Ascending aorta (tissue), 2 donors: ENCODE measurements at regions not wholly inside any gene's neighbourhood (a gene's known extent, or its start where the extent isn't known, plus 50 kb on each side); places are given as distances from the start of the nearest gene placed in this dataset.

Experiments used
- DNase-seq, 2 donors: peaks; one replicate each; pipeline ENCODE4 v3.0.0-alpha.2; 2019; ENCODE audit warnings: low spot score in 2 of 2
- H3K27ac ChIP-seq, 2 donors: fragments of 200-600 bp; sonication (generic); one replicate each; pipeline ENCODE4 v1.5.1; 2016 to 2017; ENCODE audit warnings: mild to moderate bottlenecking in 1 of 2
- H3K27me3 ChIP-seq: fragments of 200-600 bp; sonication (generic); one replicate; pipeline ENCODE4 v1.5.1; 2017
- H3K36me3 ChIP-seq, 2 donors: fragments of 200-600 bp; sonication (generic); one replicate each; pipeline ENCODE4 v1.5.1; 2016
- H3K4me1 ChIP-seq, 2 donors: fragments of 200-600 bp; sonication (generic); one replicate each; pipeline ENCODE4 v1.5.1; 2016 to 2017; ENCODE audit warnings: mild to moderate bottlenecking in 1 of 2
- H3K4me3 ChIP-seq, 2 donors: fragments of 200-600 bp; sonication (generic); one replicate each; pipeline ENCODE4 v1.5.1; 2016 to 2017; ENCODE audit warnings: mild to moderate bottlenecking in 1 of 2
- H3K9me3 ChIP-seq, 2 donors: fragments of 200-600 bp; sonication (generic); one replicate each; pipeline ENCODE4 v1.5.1; 2016
- intact Hi-C: fragments of 100-400 bp; cut with DNase I; formaldehyde crosslinking; loops from one replicate; pipeline ENCODE4 v1.15.1; 2023
- TF ChIP-seq, protein P1 (sequence below), 3 experiments: fragments of 200-600 bp in 2 of 3; fragments of 450-650 bp in 1 of 3; sonication (generic) in 2 of 3; IDR thresholded peaks; one replicate each; pipeline ENCODE4 v1.5.1; 2016 to 2019; ENCODE audit warnings: antibody characterized with exemption in 3 of 3, mild to moderate bottlenecking in 1 of 3, moderate library complexity in 1 of 3

DNA sequence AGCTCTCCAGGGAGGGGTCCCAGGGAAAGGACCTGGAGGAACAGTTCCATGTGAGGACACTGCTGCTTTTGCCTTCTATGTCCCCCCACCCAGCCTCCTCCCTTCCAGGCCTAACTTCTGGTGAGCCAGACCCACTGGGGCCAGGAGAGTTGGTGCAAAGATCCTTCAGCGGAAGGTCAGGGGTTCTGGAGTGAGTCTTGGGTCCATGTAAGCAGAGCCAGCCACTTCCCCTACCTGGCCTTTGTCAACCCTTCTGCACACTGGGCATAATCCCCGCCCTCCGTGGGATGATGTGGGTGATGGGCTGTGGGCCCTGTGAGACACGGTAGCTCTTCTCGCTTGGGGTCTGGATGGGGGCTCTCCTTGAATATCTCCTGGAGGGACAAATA is 76.9 kb downstream of the RHOB start:
- Histone ChIP-seq H3K9me3 (no peaks in the 10 kb centered on the region), H3K27ac (no peak overlapping the region), H3K27me3 (no peaks in the 10 kb centered on the region), H3K36me3 (no peaks in the 10 kb centered on the region), H3K4me1 (peaks cover 0 to 9% of the 10 kb centered on the region in 2 donors), H3K4me3 (no peak overlapping the region)
- no peak for DNase-seq
- intact Hi-C loops: no loop called here
- TF ChIP-seq, protein P1, sequence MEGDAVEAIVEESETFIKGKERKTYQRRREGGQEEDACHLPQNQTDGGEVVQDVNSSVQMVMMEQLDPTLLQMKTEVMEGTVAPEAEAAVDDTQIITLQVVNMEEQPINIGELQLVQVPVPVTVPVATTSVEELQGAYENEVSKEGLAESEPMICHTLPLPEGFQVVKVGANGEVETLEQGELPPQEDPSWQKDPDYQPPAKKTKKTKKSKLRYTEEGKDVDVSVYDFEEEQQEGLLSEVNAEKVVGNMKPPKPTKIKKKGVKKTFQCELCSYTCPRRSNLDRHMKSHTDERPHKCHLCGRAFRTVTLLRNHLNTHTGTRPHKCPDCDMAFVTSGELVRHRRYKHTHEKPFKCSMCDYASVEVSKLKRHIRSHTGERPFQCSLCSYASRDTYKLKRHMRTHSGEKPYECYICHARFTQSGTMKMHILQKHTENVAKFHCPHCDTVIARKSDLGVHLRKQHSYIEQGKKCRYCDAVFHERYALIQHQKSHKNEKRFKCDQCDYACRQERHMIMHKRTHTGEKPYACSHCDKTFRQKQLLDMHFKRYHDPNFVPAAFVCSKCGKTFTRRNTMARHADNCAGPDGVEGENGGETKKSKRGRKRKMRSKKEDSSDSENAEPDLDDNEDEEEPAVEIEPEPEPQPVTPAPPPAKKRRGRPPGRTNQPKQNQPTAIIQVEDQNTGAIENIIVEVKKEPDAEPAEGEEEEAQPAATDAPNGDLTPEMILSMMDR (IDR thresholded peaks at IDR 0.05): no peak

DNA sequence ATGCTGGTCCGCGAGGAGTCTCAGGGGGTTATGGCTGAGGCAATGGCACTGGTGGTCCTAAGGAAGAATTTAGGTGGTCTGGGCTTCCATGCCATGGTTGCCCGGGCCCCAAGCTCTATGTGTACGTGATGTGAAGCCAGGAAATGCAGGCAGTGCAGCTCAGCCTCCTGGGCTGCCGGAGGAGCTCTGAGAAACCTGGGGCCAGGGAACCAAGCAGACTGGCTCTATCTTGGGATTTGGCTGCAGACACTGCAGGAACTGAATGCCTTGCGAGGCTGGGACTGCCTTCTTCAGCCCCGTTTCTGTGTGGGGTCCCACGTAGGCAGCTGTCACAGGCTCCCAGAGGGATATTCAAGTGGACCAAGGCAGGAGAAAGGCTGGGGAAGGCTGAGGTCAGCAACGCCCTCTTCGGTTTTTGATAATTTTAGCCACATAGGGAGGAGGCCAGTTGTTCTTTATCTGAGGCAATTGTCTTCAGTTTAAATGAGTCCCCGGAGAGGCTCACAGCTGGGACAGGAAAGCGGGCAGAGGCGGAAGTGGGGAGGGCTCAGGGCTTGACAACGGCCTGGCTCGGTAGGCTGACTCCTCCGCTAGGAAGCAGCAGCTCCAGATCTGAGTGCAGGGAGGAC is 77.7 kb downstream of the RHOB start:
- DNase-seq: no peak
- intact Hi-C loops: loop anchor here (5.0 kb wide), 1 partner anchor 38 kb away; no protein-coding TSS in a partner anchor
- H3K36me3 ChIP-seq: no peaks in the 10 kb centered on the region
- TF ChIP-seq, protein P1 (IDR thresholded peaks at IDR 0.05): no peak
- no peaks in the 10 kb centered on the region for H3K27me3 ChIP-seq
- H3K27ac ChIP-seq: peak overlapping the region in 1 of 2 donors; percentile 19
- H3K4me1 ChIP-seq: peaks cover 0 to 9% of the 10 kb centered on the region in 2 donors
- no peaks in the 10 kb centered on the region for H3K9me3 ChIP-seq
- no peak overlapping the region for H3K4me3 ChIP-seq

DNA sequence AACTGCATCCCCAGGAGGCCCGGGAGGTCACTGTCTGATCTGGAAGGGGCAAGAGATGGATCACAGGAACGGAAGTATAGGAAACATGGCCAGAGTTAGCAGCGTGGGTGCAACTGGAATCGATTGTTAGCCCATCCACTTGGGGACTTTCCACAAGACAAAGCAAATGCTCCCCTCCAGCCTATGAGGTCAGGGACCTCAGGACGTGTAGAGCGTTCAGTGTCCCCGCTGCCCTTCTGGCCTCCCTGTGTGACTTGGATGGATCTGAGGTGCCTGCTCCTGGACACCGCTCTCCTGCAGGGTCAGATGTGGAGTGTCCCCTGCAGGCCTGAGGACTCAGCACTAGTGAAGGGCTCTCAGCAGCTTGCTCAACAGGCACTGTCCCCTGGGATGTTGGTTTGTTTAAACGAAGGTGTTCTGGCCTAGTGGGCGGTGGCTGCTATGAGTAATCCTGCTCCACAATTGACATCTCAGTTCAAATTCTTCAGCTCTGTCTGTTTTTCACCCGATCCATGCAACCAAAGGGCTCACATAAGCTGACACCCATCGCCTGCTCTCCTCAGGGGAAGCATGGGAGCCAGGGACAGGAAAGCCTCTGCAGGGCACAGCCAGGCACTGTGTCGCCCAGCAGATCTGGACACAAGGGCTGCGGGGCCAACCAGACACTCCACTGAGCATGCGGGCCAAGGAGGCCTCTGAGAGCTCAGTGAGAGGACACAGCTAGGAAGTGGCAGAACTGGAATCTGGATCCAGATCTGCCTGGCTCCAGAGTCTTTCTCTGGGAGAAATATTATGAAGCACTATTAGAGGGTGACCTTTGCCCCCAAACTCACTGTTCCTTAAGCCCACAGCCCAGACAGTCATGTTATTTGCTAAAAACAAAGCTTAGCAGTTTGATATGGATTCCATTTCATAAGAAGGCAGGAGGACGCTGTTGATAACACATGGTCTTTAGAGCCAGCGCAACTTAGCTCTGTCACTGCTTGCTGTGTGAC is 78.5 kb downstream of the RHOB start:
- peak in 1 of 2 donors; percentile 78 for DNase-seq
- Histone ChIP-seq H3K9me3 (no peaks in the 10 kb centered on the region), H3K4me1 (peaks cover 0 to 9% of the 10 kb centered on the region in 2 donors), H3K4me3 (no peak overlapping the region), H3K27ac (peak overlapping the region; percentile 19 to 34), H3K27me3 (no peaks in the 10 kb centered on the region), H3K36me3 (no peaks in the 10 kb centered on the region)
- TF ChIP-seq, protein P1 (IDR thresholded peaks at IDR 0.05): no peak
- intact Hi-C loops: loop anchor here (5.0 kb wide), 1 partner anchor 37 kb away; no protein-coding TSS in a partner anchor

DNA sequence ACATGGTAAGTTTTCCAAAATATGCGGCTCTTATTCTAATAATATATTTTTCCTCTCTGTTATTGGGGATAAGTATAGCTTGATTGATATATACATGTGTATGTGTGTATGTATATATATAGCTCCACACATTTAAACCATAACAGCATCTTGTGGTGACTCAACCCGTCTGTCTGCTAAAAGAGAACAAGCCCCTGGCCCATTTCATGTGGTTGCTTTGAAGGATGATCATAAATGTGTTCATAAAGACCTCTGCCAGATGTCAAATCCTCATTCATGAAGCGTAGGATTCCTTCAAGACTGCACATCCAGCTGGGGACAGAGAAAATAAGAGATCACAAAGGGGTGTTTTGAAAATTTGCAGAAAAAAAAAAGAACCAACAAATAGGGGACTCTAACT is 79.3 kb downstream of the RHOB start:
- Histone ChIP-seq H3K36me3 (no peaks in the 10 kb centered on the region), H3K9me3 (no peaks in the 10 kb centered on the region), H3K27ac (no peak overlapping the region), H3K4me3 (no peak overlapping the region), H3K4me1 (peaks cover 0 to 9% of the 10 kb centered on the region in 2 donors), H3K27me3 (no peaks in the 10 kb centered on the region)
- TF ChIP-seq, protein P1 (IDR thresholded peaks at IDR 0.05): no peak
- DNase-seq: no peak
- intact Hi-C loops: loop anchor here (5.0 kb wide), 1 partner anchor 36 kb away; no protein-coding TSS in a partner anchor

DNA sequence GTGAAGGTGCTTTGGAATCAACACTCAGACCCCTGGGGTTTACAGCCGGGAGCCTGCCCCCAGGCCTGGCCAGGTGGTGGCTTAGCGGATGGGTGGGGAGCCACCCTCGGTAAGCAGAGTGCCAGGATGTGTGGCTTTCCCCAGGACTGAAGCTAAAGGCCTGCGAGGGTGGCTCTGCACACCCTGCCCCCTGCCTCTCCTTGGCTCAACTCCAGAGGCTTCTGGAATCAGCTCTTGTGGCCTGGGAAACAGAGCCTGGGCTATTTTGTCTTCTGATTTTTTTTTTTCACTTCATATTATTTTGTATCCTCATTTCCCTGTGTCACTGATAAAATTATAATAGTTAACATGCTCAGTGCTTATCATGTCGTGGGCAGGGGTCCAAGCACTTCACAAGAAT is 79.8 kb downstream of the RHOB start:
- no peak for DNase-seq
- H3K27ac ChIP-seq: no peak overlapping the region
- H3K4me1 ChIP-seq: peaks cover 0 to 9% of the 10 kb centered on the region in 2 donors
- H3K36me3 ChIP-seq: no peaks in the 10 kb centered on the region
- no peaks in the 10 kb centered on the region for H3K27me3 ChIP-seq
- H3K4me3 ChIP-seq: no peak overlapping the region
- TF ChIP-seq, protein P1 (IDR thresholded peaks at IDR 0.05): no peak
- intact Hi-C loops: loop anchor here (5.0 kb wide), 1 partner anchor 36 kb away; no protein-coding TSS in a partner anchor
- H3K9me3 ChIP-seq: no peaks in the 10 kb centered on the region
